ENCODE measurements at regions not wholly inside any gene's neighbourhood (a gene's known extent, or its start where the extent isn't known, plus 50 kb on each side); places are given as distances from the start of the nearest gene placed in this dataset.
A peak's percentile ranks its signal among the peaks of the same experiment; 100 is the strongest.
"Not testable (repeated sequence)": the region's sequence is repeated elsewhere in the genome, so short reads cannot be mapped to it uniquely, and the experiment has no call there.

- DNase-seq (ENCODE audit: extremely low spot score, insufficient read length, low read depth) (no peak), FAIRE-seq (no peak)
Measured at GRCh38 chr10:117819304-117819703, 227.4 kb downstream of the RAB11FIP2 start.

- DNase-seq (ENCODE audit: extremely low spot score, insufficient read length, low read depth) (no peak), FAIRE-seq (no peak)
Measured at GRCh38 chr10:117823980-117824379, 222.8 kb downstream of the RAB11FIP2 start.

GRCh38 chr10:117830205-117830604 lies 216.5 kb downstream of the RAB11FIP2 start:
- FAIRE-seq (no peak), DNase-seq (ENCODE audit: extremely low spot score, insufficient read length, low read depth) (no peak)

GRCh38 chr10:117830787-117831212 lies 215.9 kb downstream of the RAB11FIP2 start:
- no peak for FAIRE-seq
- no peak for DNase-seq (ENCODE audit: extremely low spot score, insufficient read length, low read depth)

- not testable (repeated sequence) for FAIRE-seq; DNase-seq (ENCODE audit: extremely low spot score, insufficient read length, low read depth)
Measured at GRCh38 chr10:117838500-117839498, 207.9 kb downstream of the RAB11FIP2 start.

GRCh38 chr10:117856426-117856825 lies 190.3 kb downstream of the RAB11FIP2 start:
- FAIRE-seq; DNase-seq (ENCODE audit: extremely low spot score, insufficient read length, low read depth): not testable (repeated sequence)

GRCh38 chr10:117860135-117860534 lies 186.6 kb downstream of the RAB11FIP2 start:
- DNase-seq (ENCODE audit: extremely low spot score, insufficient read length, low read depth), result no peak
- no peak for FAIRE-seq

- DNase-seq (ENCODE audit: extremely low spot score, insufficient read length, low read depth) (no peak), FAIRE-seq (peak; percentile 50)
Measured at GRCh38 chr10:117860823-117861222, 185.9 kb downstream of the RAB11FIP2 start.

- no peak for FAIRE-seq
- no peak for DNase-seq (ENCODE audit: extremely low spot score, insufficient read length, low read depth)
Measured at GRCh38 chr10:117861329-117861728, 185.4 kb downstream of the RAB11FIP2 start.

- FAIRE-seq, result no peak
- no peak for DNase-seq (ENCODE audit: extremely low spot score, insufficient read length, low read depth)
Measured at GRCh38 chr10:117863771-117864170, 183.0 kb downstream of the RAB11FIP2 start.

- FAIRE-seq (no peak), DNase-seq (ENCODE audit: extremely low spot score, insufficient read length, low read depth) (no peak)
Measured at GRCh38 chr10:117865945-117866344, 180.8 kb downstream of the RAB11FIP2 start.

GRCh38 chr10:117868151-117868550 lies 178.6 kb downstream of the RAB11FIP2 start:
- FAIRE-seq (no peak), DNase-seq (ENCODE audit: extremely low spot score, insufficient read length, low read depth) (no peak)

- DNase-seq (ENCODE audit: extremely low spot score, insufficient read length, low read depth), result no peak
- FAIRE-seq, result no peak
Measured at GRCh38 chr10:117875793-117876192, 170.9 kb downstream of the RAB11FIP2 start.

- DNase-seq (ENCODE audit: extremely low spot score, insufficient read length, low read depth), result no peak
- FAIRE-seq, result no peak
Measured at GRCh38 chr10:117876210-117876609, 170.5 kb downstream of the RAB11FIP2 start.

- DNase-seq (ENCODE audit: extremely low spot score, insufficient read length, low read depth) (no peak), FAIRE-seq (no peak)
Measured at GRCh38 chr10:117878626-117879025, 168.1 kb downstream of the RAB11FIP2 start.

- DNase-seq (ENCODE audit: extremely low spot score, insufficient read length, low read depth) (no peak), FAIRE-seq (no peak)
Measured at GRCh38 chr10:117884093-117884492, 162.6 kb downstream of the RAB11FIP2 start.

GRCh38 chr10:117884592-117884991 lies 162.1 kb downstream of the RAB11FIP2 start:
- no peak for FAIRE-seq
- no peak for DNase-seq (ENCODE audit: extremely low spot score, insufficient read length, low read depth)

GRCh38 chr10:117885206-117885829 lies 161.4 kb downstream of the RAB11FIP2 start:
- DNase-seq (ENCODE audit: extremely low spot score, insufficient read length, low read depth), result no peak
- no peak for FAIRE-seq

GRCh38 chr10:117886766-117887165 lies 160.0 kb downstream of the RAB11FIP2 start:
- no peak for FAIRE-seq
- DNase-seq (ENCODE audit: extremely low spot score, insufficient read length, low read depth), result no peak

- no peak for FAIRE-seq
Measured at GRCh38 chr10:117889664-117890063, 157.1 kb downstream of the RAB11FIP2 start.

GRCh38 chr10:117892681-117893220 lies 154.0 kb downstream of the RAB11FIP2 start:
- DNase-seq (ENCODE audit: extremely low spot score, insufficient read length, low read depth), result no peak
- no peak for FAIRE-seq

More at GRCh38 chr10:117889664-117890063, 157.1 kb downstream of the RAB11FIP2 start:
- DNase-seq (ENCODE audit: extremely low spot score, insufficient read length, low read depth), result no peak
